OCI-LY7 (cell line): ENCODE measurements at regions not wholly inside any gene's neighbourhood (a gene's known extent, or its start where the extent isn't known, plus 50 kb on each side); places are given as distances from the start of the nearest gene placed in this dataset.

Experiments used
- BruUV-seq: library from RNA; stranded (reverse); fragments of 400-500 nt; replicated peaks from 2 replicates; lab custom pipeline; 2021; lab: Mats Ljungman, UMichigan
- CTCF ChIA-PET: fragments of 300-600 bp; sonication (Branson Sonifier 250); formaldehyde crosslinking; loops from one replicate; lab custom pipeline; 2022; ENCODE audit warnings: antibody characterized with exemption; ENCODE audit not compliant: unreplicated experiment; lab: Charles Lee
- POLR2A ChIA-PET: fragments of 300-600 bp; sonication (Branson Sonifier 250); formaldehyde crosslinking; loops from one replicate; lab custom pipeline; 2022; ENCODE audit warnings: antibody characterized with exemption; lab: Charles Lee
- DNase-seq: peaks from one replicate; pipeline ENCODE4 v3.0.0-alpha.2; 2015; ENCODE audit warnings: low spot score
- H2AFZ ChIP-seq: fragments of 200-600 bp; sonication (generic), shearing (Covaris generic); 2 replicates; pipeline ENCODE4 v1.6.1; 2014; ENCODE audit warnings: mild to moderate bottlenecking, antibody characterized with exemption, low read length, moderate library complexity
- H3K27ac ChIP-seq: fragments of 200-600 bp; sonication (generic); 2 replicates; pipeline ENCODE4 v1.5.1; 2014; ENCODE audit warnings: mixed run types, low read depth, mild to moderate bottlenecking, moderate library complexity, low read length, inconsistent platforms; ENCODE audit not compliant: poor library complexity, severe bottlenecking
- H3K36me3 ChIP-seq: fragments of 200-600 bp; sonication (generic); 2 replicates; pipeline ENCODE4 v1.6.1; 2014; ENCODE audit warnings: mild to moderate bottlenecking, antibody characterized with exemption, low read length, moderate library complexity, mixed read lengths; ENCODE audit not compliant: insufficient read depth
- H3K4me1 ChIP-seq: fragments of 200-600 bp; sonication (generic); 2 replicates; pipeline ENCODE4 v1.5.1; 2014; ENCODE audit warnings: mild to moderate bottlenecking, low read length; ENCODE audit not compliant: insufficient read depth, poor library complexity, severe bottlenecking
- H3K4me2 ChIP-seq: fragments of 200-600 bp; sonication (generic); 2 replicates; pipeline ENCODE4 v1.6.1; 2014; ENCODE audit warnings: mild to moderate bottlenecking, low read length
- H3K4me3 ChIP-seq: fragments of 200-600 bp; sonication (generic); 2 replicates; pipeline ENCODE4 v1.5.1; 2014; ENCODE audit warnings: mild to moderate bottlenecking, low read depth, low read length; ENCODE audit not compliant: poor library complexity, severe bottlenecking
- H3K79me2 ChIP-seq: fragments of 200-600 bp; sonication (generic); 2 replicates; pipeline ENCODE4 v1.6.1; 2016; ENCODE audit warnings: low read depth, mild to moderate bottlenecking, low read length, moderate library complexity, mixed read lengths; ENCODE audit not compliant: insufficient read depth
- H3K9me2 ChIP-seq: fragments of 200-600 bp; sonication (generic); 2 replicates; pipeline ENCODE4 v1.6.1; 2016; ENCODE audit warnings: mild to moderate bottlenecking, low read length, mixed read lengths; ENCODE audit not compliant: insufficient read depth
- H3K9me3 ChIP-seq: fragments of 200-600 bp; sonication (generic); 2 replicates; pipeline ENCODE4 v1.6.1; 2014; ENCODE audit warnings: mild to moderate bottlenecking, mixed run types, low read length, mixed read lengths
- H4K20me1 ChIP-seq: fragments of 200-600 bp; sonication (generic); 2 replicates; pipeline ENCODE4 v1.6.1; 2014; ENCODE audit warnings: mild to moderate bottlenecking, antibody characterized with exemption, low read length, moderate library complexity, mixed read lengths; ENCODE audit not compliant: insufficient read depth
- CTCF ChIP-seq: fragments of 200-600 bp; sonication (generic); conservative IDR thresholded peaks from 2 replicates; pipeline ENCODE4 v1.5.1; 2014; ENCODE audit warnings: mild to moderate bottlenecking, antibody characterized with exemption, low read length, moderate library complexity, mixed read lengths
- EZH2phosphoT487 ChIP-seq: fragments of 200-600 bp; sonication (generic); IDR thresholded peaks from 2 replicates; pipeline ENCODE4 v1.6.1; 2018; ENCODE audit warnings: low read depth, borderline replicate concordance, mild to moderate bottlenecking, mixed run types, antibody characterized with exemption, low read length, moderate library complexity, mixed read lengths
- intact Hi-C: fragments of 100-400 bp; cut with micrococcal nuclease; formaldehyde crosslinking; loops from one replicate; pipeline ENCODE4 v1.10.0; 2022; ENCODE audit not compliant: unreplicated experiment

GRCh38 chr11:92811341-92811740 lies 158.1 kb upstream of the MTNR1B start:
- Histone ChIP-seq H3K27ac (no peak overlapping the region), H3K79me2 (no peaks in the 10 kb centered on the region), H3K4me2 (no peak overlapping the region), H3K9me3 (no peaks in the 10 kb centered on the region), H3K4me3 (no peak overlapping the region), H2AFZ (no peak overlapping the region), H3K4me1 (no peaks in the 10 kb centered on the region), H4K20me1 (no peaks in the 10 kb centered on the region), H3K36me3 (no peaks in the 10 kb centered on the region), H3K9me2 (no peaks in the 10 kb centered on the region)
- CTCF ChIA-PET: no interaction called here
- BruUV-seq: no TSS peak
- no peak for DNase-seq
- intact Hi-C loops: no loop called here
- TF ChIP-seq CTCF: no peak
- no peak for TF ChIP-seq EZH2phosphoT487
- POLR2A ChIA-PET: interaction anchor here (0.6 kb wide), 1 partner anchor 11 kb away, joined by 4 read pairs; no protein-coding TSS in a partner anchor

GRCh38 chr11:92812841-92813240 lies 156.6 kb upstream of the MTNR1B start:
- TF ChIP-seq EZH2phosphoT487 (no peak), CTCF (no peak)
- Histone ChIP-seq H3K9me2 (no peaks in the 10 kb centered on the region), H3K4me3 (no peak overlapping the region), H3K27ac (no peak overlapping the region), H3K79me2 (no peaks in the 10 kb centered on the region), H2AFZ (no peak overlapping the region), H3K4me2 (no peak overlapping the region), H3K9me3 (no peaks in the 10 kb centered on the region), H3K36me3 (no peaks in the 10 kb centered on the region), H4K20me1 (no peaks in the 10 kb centered on the region), H3K4me1 (no peaks in the 10 kb centered on the region)
- DNase-seq: no peak
- POLR2A ChIA-PET: interaction anchor here (1.0 kb wide), 1 partner anchor 11 kb away, joined by 3 read pairs; no protein-coding TSS in a partner anchor
- CTCF ChIA-PET: no interaction called here
- BruUV-seq: no TSS peak
- intact Hi-C loops: no loop called here

DNA sequence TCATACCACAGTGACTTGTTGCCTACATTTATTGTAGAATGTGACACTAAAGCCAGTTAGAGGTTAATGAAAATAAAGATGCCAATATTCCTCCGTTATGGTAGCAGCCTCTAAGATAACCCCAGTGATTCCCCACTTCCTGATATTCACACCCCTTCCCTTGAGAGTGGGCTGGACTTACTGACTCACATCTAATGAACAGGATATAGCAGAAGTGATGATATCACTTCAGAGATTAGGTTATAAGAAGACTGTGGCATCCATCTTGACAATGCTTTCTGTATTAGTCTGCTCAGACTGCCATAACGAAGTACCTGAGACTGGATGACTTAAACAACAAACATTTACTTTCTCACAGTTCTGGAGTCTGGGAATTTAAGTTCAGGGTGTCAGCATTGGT lies 149.6 kb upstream of the MTNR1B start:
- Histone ChIP-seq H3K36me3 (no peaks in the 10 kb centered on the region), H3K4me2 (no peak overlapping the region), H3K4me1 (no peaks in the 10 kb centered on the region), H3K27ac (no peak overlapping the region), H3K9me3 (no peaks in the 10 kb centered on the region), H2AFZ (no peak overlapping the region), H3K4me3 (no peak overlapping the region), H3K79me2 (no peaks in the 10 kb centered on the region), H3K9me2 (no peaks in the 10 kb centered on the region), H4K20me1 (no peaks in the 10 kb centered on the region)
- TF ChIP-seq EZH2phosphoT487 (no peak), CTCF (no peak)
- POLR2A ChIA-PET: no interaction called here
- BruUV-seq: no TSS peak
- CTCF ChIA-PET: no interaction called here
- intact Hi-C loops: loop anchor here (10.0 kb wide), 1 partner anchor 65 kb away; no protein-coding TSS in a partner anchor
- DNase-seq: no peak
